Ovary (tissue), 3 donors: ENCODE measurements at regions not wholly inside any gene's neighbourhood (a gene's known extent, or its start where the extent isn't known, plus 50 kb on each side); places are given as distances from the start of the nearest gene placed in this dataset.

Experiments used
- CTCF ChIP-seq, 3 donors: fragments of 450-650 bp in 2 of 3; fragments of 200-600 bp in 1 of 3; IDR thresholded peaks; one replicate each; pipeline versions ENCODE4 v1.5.1 to v1.8.0; 2016 to 2022; ENCODE audit warnings: antibody characterized with exemption in 3 of 3, mild to moderate bottlenecking in 1 of 3
- EP300 ChIP-seq: sonication (generic); formaldehyde crosslinking; IDR thresholded peaks from one replicate; pipeline ENCODE4 v1.6.1; 2017; ENCODE audit warnings: antibody characterized with exemption
- POLR2A ChIP-seq: fragments of 450-650 bp; IDR thresholded peaks from one replicate; pipeline ENCODE4 v1.6.1; 2017; ENCODE audit warnings: antibody characterized with exemption, mild to moderate bottlenecking, moderate library complexity
- donor health status: DM: no; HTN: no; CAD: no.

GRCh38 chr21:38945545-38946245, 140.0 kb downstream of the ETS2 start:
- TF ChIP-seq CTCF (IDR thresholded peaks at IDR 0.05) (no peak), POLR2A (no peak), EP300 (no peak)
